ENCODE measurements at regions not wholly inside any gene's neighbourhood (a gene's known extent, or its start where the extent isn't known, plus 50 kb on each side); places are given as distances from the start of the nearest gene placed in this dataset.

DNA sequence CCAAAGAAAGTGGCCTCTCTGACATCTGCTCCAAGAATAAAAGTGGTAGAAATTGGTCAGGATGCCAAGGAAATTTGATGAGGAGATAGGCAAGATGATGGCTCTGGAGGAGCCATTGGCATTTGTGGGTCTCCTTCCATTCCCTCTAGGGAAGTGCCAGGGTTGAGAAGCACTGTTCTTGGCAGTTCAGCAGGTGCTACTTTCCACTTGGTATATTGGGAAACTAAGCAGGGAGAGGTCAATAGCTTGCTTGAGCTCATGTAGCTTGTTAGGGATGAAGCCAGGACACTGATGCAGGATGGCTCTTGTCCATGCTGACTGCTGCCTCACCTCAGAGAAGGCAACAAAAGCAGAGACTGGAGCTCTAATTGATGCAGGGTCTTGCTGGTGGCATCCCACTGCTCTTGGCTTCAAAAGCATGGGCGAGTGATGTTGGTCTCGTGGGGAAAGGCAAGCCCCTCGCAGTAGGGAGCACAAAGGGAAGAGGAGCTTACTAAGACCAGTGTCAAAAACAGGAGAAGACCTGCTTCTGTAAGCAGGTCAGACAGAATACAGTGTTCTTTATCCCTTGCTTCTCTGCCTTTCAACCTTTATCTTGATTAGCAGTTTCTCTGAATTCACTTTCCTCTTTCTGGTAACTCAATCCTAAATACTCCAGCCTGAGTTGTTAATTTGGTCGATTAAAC lies 73.1 kb upstream of the RIPOR2 start (continued):
- TF ChIP-seq NFE2L2 (IDR thresholded peaks at IDR 0.05; ENCODE audit: low read depth, low read length), result no peak

DNA sequence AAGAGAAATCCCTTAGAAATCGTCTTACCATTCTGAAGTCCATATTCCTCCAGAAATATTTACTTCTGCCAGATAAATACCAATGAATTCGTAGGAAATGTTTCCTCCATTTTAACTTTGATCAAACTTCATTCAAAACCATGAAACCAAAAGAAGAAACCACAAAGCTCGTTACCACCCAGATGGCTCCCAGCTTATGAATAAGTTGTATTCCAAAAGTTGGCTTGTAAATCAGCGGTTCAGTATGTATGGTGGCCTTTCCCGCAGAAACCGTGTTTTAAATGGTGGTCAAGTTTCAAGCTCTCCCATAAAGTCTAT lies 73.6 kb upstream of the RIPOR2 start:
- no peak overlapping the region for H2BK120ac ChIP-seq (ENCODE audit: low read depth, low read length)
- H3K18ac ChIP-seq (ENCODE audit: low read depth, low read length), result no peak overlapping the region
- no peak overlapping the region for H2AFZ ChIP-seq (replicated peaks; ENCODE audit: low read length, poor library complexity)
- intact Hi-C loops (cut with micrococcal nuclease) (no loop called here), dilution Hi-C loops (cut with HindIII; ENCODE audit: low sequenced_read_pairs, unreplicated experiment) (no loop called here), in situ Hi-C loops (cut with MboI; ENCODE audit: low sequenced_read_pairs) (loop anchor here (5.0 kb wide), 1 partner anchor 147 kb away; no protein-coding TSS in a partner anchor)
- H2BK15ac ChIP-seq (ENCODE audit: low read depth, low read length), result peak overlapping the region; percentile 99; the same call in 1 of the 3 replicates
- POLR2A ChIA-PET (ENCODE audit: unreplicated experiment), result no interaction called here
- no peak overlapping the region for H4K91ac ChIP-seq (ENCODE audit: insufficient read depth, low read depth, low read length)
- no peak overlapping the region for H3K4ac ChIP-seq (ENCODE audit: low read depth, low read length)
- ATAC-seq (ENCODE audit: low read depth) (no peak), DNase-seq (no peak)
- no peak overlapping the region for H3K27ac ChIP-seq (ENCODE audit: insufficient read depth, low read length)
- no peak overlapping the region for H2AK9ac ChIP-seq (replicated peaks; ENCODE audit: low read depth, low read length, poor library complexity)
- no peak overlapping the region for H3K56ac ChIP-seq (ENCODE audit: extremely low read depth, insufficient read depth, low read length)
- 100% methylated on average over 1 of the region's 6 CpGs; no CpG with 5 or more reads in 1 of the 2 experiments for WGBS, 2 experiments (ENCODE audit: extremely low coverage in 2 of 2, insufficient read length in 1 of 2)
- BruUV-seq (replicated peaks), result no TSS peak
- no peak overlapping the region; a peak in 1 of 4 replicates for H4K8ac ChIP-seq (ENCODE audit: low read depth in 2 of 2, low read length in 2 of 2)
- H3K23ac ChIP-seq (ENCODE audit: low read depth, low read length), result no peak overlapping the region
- H4K20me1 ChIP-seq (ENCODE audit: insufficient read depth, low read length), result no peaks in the 10 kb centered on the region
- no peak overlapping the region for H2BK20ac ChIP-seq (ENCODE audit: low read depth, low read length)
- no peaks in the 10 kb centered on the region for H3K9me3 ChIP-seq (ENCODE audit: control insufficient read depth, insufficient read depth, low read length)
- H3K4me2 ChIP-seq (ENCODE audit: low read depth, low read length), result no peak overlapping the region
- peaks cover 19% of the 10 kb centered on the region for H3K4me1 ChIP-seq (ENCODE audit: control insufficient read depth, insufficient read depth, low read length)
- CTCF ChIA-PET, result interaction anchor here (1.7 kb wide), 1 partner anchor 61 kb away, joined by 3 read pairs; no protein-coding TSS in a partner anchor
- H3K27me3 ChIP-seq (ENCODE audit: control insufficient read depth, insufficient read depth, low read length), result no peaks in the 10 kb centered on the region
- H3K4me3 ChIP-seq (ENCODE audit: insufficient read depth, low read depth, low read length), result no peak overlapping the region
- no peak overlapping the region for H3K14ac ChIP-seq (replicated peaks; ENCODE audit: low read depth, low read length)
- H2BK5ac ChIP-seq (ENCODE audit: low read depth, low read length, poor library complexity, severe bottlenecking), result no peak overlapping the region
- H3K9ac ChIP-seq (ENCODE audit: low read depth, low read length), result no peak overlapping the region
- H2AK5ac ChIP-seq (ENCODE audit: low read depth, low read length), result no peak overlapping the region
- no peak overlapping the region for H4K5ac ChIP-seq (ENCODE audit: low read depth, low read length)
- no peaks in the 10 kb centered on the region for H3K79me1 ChIP-seq (ENCODE audit: low read depth in 1 of 2, low read length in 2 of 2)
- no peaks in the 10 kb centered on the region for H3K36me3 ChIP-seq (ENCODE audit: control insufficient read depth, insufficient read depth, low read length)
- peaks cover 12% of the 10 kb centered on the region for H3K9me1 ChIP-seq (ENCODE audit: insufficient read depth, low read length)
- TF ChIP-seq NFE2L2 (IDR thresholded peaks at IDR 0.05; ENCODE audit: low read depth, low read length) (no peak), MXI1 (IDR thresholded peaks at IDR 0.05; ENCODE audit: borderline replicate concordance, low read depth, low read length) (no peak), BHLHE40 (IDR thresholded peaks at IDR 0.05; ENCODE audit: low read depth, low read length) (no peak), MAZ (IDR thresholded peaks at IDR 0.05; ENCODE audit: borderline replicate concordance, low read depth, low read length) (no peak), CHD1 (IDR thresholded peaks at IDR 0.05; ENCODE audit: low read depth, low read length) (no peak), RAD21 (IDR thresholded peaks at IDR 0.05; ENCODE audit: low read length) (no peak), POLR2A (IDR thresholded peaks at IDR 0.05; ENCODE audit: low read depth, low read length) (no peak), FOS (IDR thresholded peaks at IDR 0.05; ENCODE audit: low read depth, low read length) (no peak), RFX5 (IDR thresholded peaks at IDR 0.05; ENCODE audit: low read depth, low read length) (no peak), CEBPB (IDR thresholded peaks at IDR 0.05; ENCODE audit: low read depth, low read length) (no peak), SMC3 (IDR thresholded peaks at IDR 0.05; ENCODE audit: low read depth, low read length) (no peak)
- TF ChIP-seq, protein P1, sequence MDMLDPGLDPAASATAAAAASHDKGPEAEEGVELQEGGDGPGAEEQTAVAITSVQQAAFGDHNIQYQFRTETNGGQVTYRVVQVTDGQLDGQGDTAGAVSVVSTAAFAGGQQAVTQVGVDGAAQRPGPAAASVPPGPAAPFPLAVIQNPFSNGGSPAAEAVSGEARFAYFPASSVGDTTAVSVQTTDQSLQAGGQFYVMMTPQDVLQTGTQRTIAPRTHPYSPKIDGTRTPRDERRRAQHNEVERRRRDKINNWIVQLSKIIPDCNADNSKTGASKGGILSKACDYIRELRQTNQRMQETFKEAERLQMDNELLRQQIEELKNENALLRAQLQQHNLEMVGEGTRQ (IDR thresholded peaks at IDR 0.05; ENCODE audit: low read depth, low read length), result no peak
- TF ChIP-seq, protein P2, sequence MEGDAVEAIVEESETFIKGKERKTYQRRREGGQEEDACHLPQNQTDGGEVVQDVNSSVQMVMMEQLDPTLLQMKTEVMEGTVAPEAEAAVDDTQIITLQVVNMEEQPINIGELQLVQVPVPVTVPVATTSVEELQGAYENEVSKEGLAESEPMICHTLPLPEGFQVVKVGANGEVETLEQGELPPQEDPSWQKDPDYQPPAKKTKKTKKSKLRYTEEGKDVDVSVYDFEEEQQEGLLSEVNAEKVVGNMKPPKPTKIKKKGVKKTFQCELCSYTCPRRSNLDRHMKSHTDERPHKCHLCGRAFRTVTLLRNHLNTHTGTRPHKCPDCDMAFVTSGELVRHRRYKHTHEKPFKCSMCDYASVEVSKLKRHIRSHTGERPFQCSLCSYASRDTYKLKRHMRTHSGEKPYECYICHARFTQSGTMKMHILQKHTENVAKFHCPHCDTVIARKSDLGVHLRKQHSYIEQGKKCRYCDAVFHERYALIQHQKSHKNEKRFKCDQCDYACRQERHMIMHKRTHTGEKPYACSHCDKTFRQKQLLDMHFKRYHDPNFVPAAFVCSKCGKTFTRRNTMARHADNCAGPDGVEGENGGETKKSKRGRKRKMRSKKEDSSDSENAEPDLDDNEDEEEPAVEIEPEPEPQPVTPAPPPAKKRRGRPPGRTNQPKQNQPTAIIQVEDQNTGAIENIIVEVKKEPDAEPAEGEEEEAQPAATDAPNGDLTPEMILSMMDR (conservative IDR thresholded peaks at IDR 0.05; ENCODE audit: low read depth, low read length), result no peak
- TF ChIP-seq, protein P3, sequence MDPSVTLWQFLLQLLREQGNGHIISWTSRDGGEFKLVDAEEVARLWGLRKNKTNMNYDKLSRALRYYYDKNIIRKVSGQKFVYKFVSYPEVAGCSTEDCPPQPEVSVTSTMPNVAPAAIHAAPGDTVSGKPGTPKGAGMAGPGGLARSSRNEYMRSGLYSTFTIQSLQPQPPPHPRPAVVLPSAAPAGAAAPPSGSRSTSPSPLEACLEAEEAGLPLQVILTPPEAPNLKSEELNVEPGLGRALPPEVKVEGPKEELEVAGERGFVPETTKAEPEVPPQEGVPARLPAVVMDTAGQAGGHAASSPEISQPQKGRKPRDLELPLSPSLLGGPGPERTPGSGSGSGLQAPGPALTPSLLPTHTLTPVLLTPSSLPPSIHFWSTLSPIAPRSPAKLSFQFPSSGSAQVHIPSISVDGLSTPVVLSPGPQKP (IDR thresholded peaks at IDR 0.05; ENCODE audit: borderline replicate concordance, low read depth, low read length), result no peak

Data from IMR-90 (cell line).